Calu3 (cell line): ENCODE measurements at regions not wholly inside any gene's neighbourhood (a gene's known extent, or its start where the extent isn't known, plus 50 kb on each side); places are given as distances from the start of the nearest gene placed in this dataset.

Experiments
- BruUV-seq: library from RNA; stranded (reverse); fragments of 400-500 nt; replicated peaks from 2 replicates; lab custom pipeline; 2021; lab: Mats Ljungman, UMichigan
- CTCF ChIA-PET: fragments of 300-600 bp; sonication (Branson Sonifier 250); formaldehyde crosslinking; loops from one replicate; lab custom pipeline; 2022; ENCODE audit warnings: antibody characterized with exemption; lab: Charles Lee
- DNase-seq: peaks from one replicate; pipeline ENCODE4 v3.0.0; 2022
- H3K27ac Mint-ChIP-seq: one replicate; pipeline ENCODE4 v1.8.0; 2022; ENCODE audit warnings: mixed read lengths; ENCODE audit not compliant: unreplicated experiment
- H3K27me3 Mint-ChIP-seq: one replicate; pipeline ENCODE4 v1.8.0; 2022; ENCODE audit warnings: mixed read lengths; ENCODE audit not compliant: unreplicated experiment
- H3K36me3 Mint-ChIP-seq: one replicate; pipeline ENCODE4 v1.8.0; 2022; ENCODE audit warnings: mild to moderate bottlenecking, moderate library complexity, mixed read lengths; ENCODE audit not compliant: insufficient read depth, unreplicated experiment
- H3K4me1 Mint-ChIP-seq: one replicate; pipeline ENCODE4 v1.8.0; 2022; ENCODE audit warnings: mild to moderate bottlenecking, low read depth, mixed read lengths; ENCODE audit not compliant: unreplicated experiment
- H3K4me3 Mint-ChIP-seq: one replicate; pipeline ENCODE4 v1.8.0; 2022; ENCODE audit warnings: mild to moderate bottlenecking, low read depth, moderate library complexity, mixed read lengths; ENCODE audit not compliant: unreplicated experiment
- H3K9me3 Mint-ChIP-seq: one replicate; pipeline ENCODE4 v1.8.0; 2022; ENCODE audit warnings: low read depth, mixed read lengths; ENCODE audit not compliant: unreplicated experiment
- CTCF ChIP-seq: fragments of 200-600 bp; IDR thresholded peaks from one replicate; pipeline ENCODE4 v1.8.0; 2022; ENCODE audit warnings: antibody characterized with exemption; ENCODE audit not compliant: unreplicated experiment
- intact Hi-C: fragments of 100-400 bp; cut with micrococcal nuclease; formaldehyde crosslinking; loops from one replicate; pipeline ENCODE4 v1.10.0; 2022; ENCODE audit not compliant: unreplicated experiment

DNA sequence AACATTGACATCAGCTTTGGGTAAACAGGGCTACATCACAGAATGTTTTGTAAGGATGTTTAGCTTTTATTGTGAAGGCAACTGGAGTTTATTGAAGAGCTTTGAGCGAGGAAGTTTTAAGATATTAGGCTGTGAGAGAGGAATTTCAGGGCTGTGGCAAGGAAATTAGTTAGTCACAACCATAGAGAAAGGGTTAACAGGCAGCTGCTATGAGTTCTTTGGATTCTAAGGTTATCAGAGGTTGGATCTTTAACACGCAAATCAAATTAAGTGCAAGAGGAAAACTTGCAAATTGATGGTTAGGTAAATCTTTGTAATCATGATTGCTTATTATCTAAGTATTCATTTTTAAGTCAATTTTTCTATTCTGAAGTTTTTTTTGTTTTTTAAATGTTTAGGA, 156.0 kb downstream of the UGT8 start:
- no peaks in the 10 kb centered on the region for H3K27me3 Mint-ChIP-seq
- H3K36me3 Mint-ChIP-seq: no peaks in the 10 kb centered on the region
- H3K9me3 Mint-ChIP-seq: peaks cover 2% of the 10 kb centered on the region
- no peak overlapping the region for H3K4me3 Mint-ChIP-seq
- CTCF ChIA-PET: interaction anchor here (0.6 kb wide), 1 partner anchor 1373 kb away, joined by 4 read pairs; no protein-coding TSS in a partner anchor
- no peak for TF ChIP-seq CTCF
- no peak overlapping the region for H3K27ac Mint-ChIP-seq
- intact Hi-C loops: no loop called here
- no peaks in the 10 kb centered on the region for H3K4me1 Mint-ChIP-seq
- BruUV-seq: no TSS peak
- DNase-seq: no peak

- TF ChIP-seq CTCF: no peak
- Mint-ChIP-seq H3K36me3 (no peaks in the 10 kb centered on the region), H3K27me3 (no peaks in the 10 kb centered on the region), H3K9me3 (no peaks in the 10 kb centered on the region), H3K4me3 (no peak overlapping the region), H3K27ac (no peak overlapping the region), H3K4me1 (no peaks in the 10 kb centered on the region)
- intact Hi-C loops: no loop called here
- BruUV-seq: no TSS peak
- DNase-seq: no peak
- CTCF ChIA-PET: interaction anchor here (0.7 kb wide), 1 partner anchor 342 kb away, joined by 3 read pairs; no protein-coding TSS in a partner anchor
Observed at GRCh38 chr4:114758066-114758465, 159.5 kb downstream of the UGT8 start.

- intact Hi-C loops: no loop called here
Observed at GRCh38 chr4:114768501-114768900, 169.9 kb downstream of the UGT8 start.

DNA sequence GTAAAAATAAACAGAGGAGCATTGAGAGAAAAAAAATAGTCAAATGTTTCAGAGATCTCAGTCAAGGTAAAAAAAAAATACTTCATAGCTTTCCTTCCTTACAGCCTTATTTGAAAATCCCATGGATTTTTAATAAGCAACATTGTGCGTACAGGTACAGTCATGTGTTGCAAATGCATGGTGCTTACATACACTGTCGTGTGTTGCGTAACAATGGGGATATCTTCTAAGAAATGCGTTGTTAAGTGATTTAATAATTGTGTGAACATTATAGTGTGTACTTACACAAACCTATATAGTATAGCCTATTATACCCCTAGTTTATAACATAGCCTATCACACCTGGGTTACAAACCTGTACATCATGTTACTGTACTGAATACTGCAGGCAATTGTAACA, 172.0 kb downstream of the UGT8 start:
- CTCF ChIA-PET: no interaction called here
- TF ChIP-seq CTCF: no peak
- Mint-ChIP-seq H3K27ac (no peak overlapping the region), H3K4me3 (no peak overlapping the region), H3K9me3 (no peaks in the 10 kb centered on the region), H3K27me3 (no peaks in the 10 kb centered on the region), H3K4me1 (no peaks in the 10 kb centered on the region), H3K36me3 (no peaks in the 10 kb centered on the region)
- intact Hi-C loops: no loop called here
- no TSS peak for BruUV-seq
- no peak for DNase-seq

More at GRCh38 chr4:114768501-114768900, 169.9 kb downstream of the UGT8 start:
- no peak for TF ChIP-seq CTCF
- DNase-seq: no peak
- Mint-ChIP-seq H3K4me3 (no peak overlapping the region), H3K27me3 (no peaks in the 10 kb centered on the region), H3K9me3 (no peaks in the 10 kb centered on the region), H3K36me3 (no peaks in the 10 kb centered on the region), H3K4me1 (no peaks in the 10 kb centered on the region), H3K27ac (no peak overlapping the region)
- CTCF ChIA-PET: no interaction called here
- BruUV-seq: no TSS peak
